A673 (cell line): ENCODE measurements at regions not wholly inside any gene's neighbourhood (a gene's known extent, or its start where the extent isn't known, plus 50 kb on each side); places are given as distances from the start of the nearest gene placed in this dataset.
A peak's percentile ranks its signal among the peaks of the same experiment; 100 is the strongest.
"Not testable (repeated sequence)": the region's sequence is repeated elsewhere in the genome, so short reads cannot be mapped to it uniquely, and the experiment has no call there.

ENCODE experiments used
- CTCF ChIP-seq: fragments of 300-800, 200-600 bp; sonication (generic); conservative IDR thresholded peaks from 2 replicates; pipeline ENCODE4 v1.5.1; 2017; ENCODE audit warnings: low read depth, mild to moderate bottlenecking, antibody characterized with exemption, low read length, moderate library complexity, mixed read lengths
- EZH2 ChIP-seq: fragments of 200-600 bp; sonication (generic); IDR thresholded peaks from 2 replicates; pipeline ENCODE4 v1.6.1; 2017; ENCODE audit warnings: borderline replicate concordance, low read depth, mild to moderate bottlenecking, mixed read lengths, antibody characterized with exemption, low read length; ENCODE audit not compliant: poor library complexity, severe bottlenecking

- TF ChIP-seq CTCF = peak; percentile 33
- not testable (repeated sequence) for TF ChIP-seq EZH2
Observed at GRCh38 chr9:39559384-39559783, 203.9 kb downstream of the SPATA31A1 start.
